ENCODE measurements at regions not wholly inside any gene's neighbourhood (a gene's known extent, or its start where the extent isn't known, plus 50 kb on each side); places are given as distances from the start of the nearest gene placed in this dataset.

DNA sequence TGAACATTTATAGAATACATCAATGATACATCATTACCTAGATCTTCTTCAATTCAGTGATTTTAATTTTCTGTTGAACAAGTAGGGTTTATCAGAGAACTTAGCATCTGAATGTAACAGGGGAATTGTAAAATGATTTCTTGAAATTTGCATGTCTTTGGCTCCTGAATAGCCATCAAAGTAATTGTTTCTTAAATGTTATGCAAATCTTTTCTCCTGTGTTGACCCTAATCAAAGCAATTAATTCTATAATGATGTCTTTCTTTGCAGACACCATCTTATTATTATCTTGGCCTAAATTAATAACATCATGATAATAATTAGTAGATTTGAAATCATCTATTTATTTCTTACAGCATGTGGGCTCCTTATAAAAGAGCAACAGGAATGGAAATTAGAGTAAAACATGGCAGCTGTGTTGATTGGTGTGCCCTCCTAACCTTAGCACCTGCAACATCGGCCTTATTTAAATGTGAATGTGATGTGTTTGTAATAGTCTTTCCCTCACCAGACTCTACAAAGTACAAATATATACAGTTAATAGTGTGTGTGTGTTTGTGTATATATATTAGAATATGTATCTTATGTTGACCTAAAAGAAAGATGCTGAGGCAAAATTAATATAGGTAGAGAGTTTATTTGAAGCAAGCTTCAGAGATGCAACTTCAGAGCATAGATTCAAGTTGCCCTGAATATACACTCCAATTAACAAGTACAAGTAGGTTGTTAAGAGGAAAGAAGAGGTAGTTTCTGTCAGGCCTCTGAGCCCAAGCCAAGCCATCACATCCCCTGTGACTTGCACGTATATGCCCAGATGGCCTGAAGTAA, 328.0 kb upstream of the TECRL start:
- Histone ChIP-seq H3K4ac (replicated peaks; ENCODE audit: insufficient read length, low read depth, low read length) (no peak overlapping the region), H3K9ac (replicated peaks in 1 of 4; ENCODE audit: extremely low read depth in 1 of 4, low read depth in 3 of 4, low read length in 3 of 4) (no peak overlapping the region), H3K79me2 (ENCODE audit: control insufficient read depth in 1 of 2, insufficient read depth in 2 of 2, low read length in 2 of 2) (no peaks in the 10 kb centered on the region; a peak in 1 of 4 replicates), H3K79me1 (ENCODE audit: low read depth, low read length) (no peaks in the 10 kb centered on the region), H3K4me1 (replicated peaks in 1 of 4; ENCODE audit: control insufficient read depth in 3 of 4, insufficient read depth in 4 of 4, low read length in 3 of 4) (peaks cover 0 to 20% (median 4%) of the 10 kb centered on the region in 4 experiments; a peak in 3 of 7 replicates), H4K8ac (ENCODE audit: extremely low read depth, insufficient read depth, low read length) (no peak overlapping the region), H4K91ac (replicated peaks; ENCODE audit: insufficient read length, low read length) (peak overlapping the region; percentile 56), H2BK12ac (ENCODE audit: low read depth, low read length) (no peak overlapping the region; the same call in 1 of the 2 replicates), H3K56ac (replicated peaks; ENCODE audit: insufficient read length, low read depth, low read length) (peak overlapping the region; percentile 60), H2BK20ac (ENCODE audit: low read length) (no peak overlapping the region; the same call in 1 of the 2 replicates), H3K27ac (ENCODE audit: low read depth, low read length) (peak overlapping the region; percentile 62; the same call in 1 of the 2 replicates), H3K4me2 (ENCODE audit: insufficient read depth in 1 of 2, low read depth in 2 of 2, low read length in 2 of 2) (peak overlapping the region in 1 of 2 experiments; percentile 17; a peak in 3 of 4 replicates), H3K9me3 (ENCODE audit: insufficient read depth in 2 of 2, low read depth in 1 of 2, low read length in 1 of 2) (0 out of 4 replicates have a peak, but pooled peaks cover 0 to 7% of the 10 kb centered on the region in 2 experiments), H3K27me3 (replicated peaks in 1 of 4; ENCODE audit: control insufficient read depth in 3 of 4, extremely low read depth in 1 of 4, insufficient read depth in 3 of 4, low read length in 3 of 4) (no peaks in the 10 kb centered on the region), H2BK15ac (ENCODE audit: low read length) (no peak overlapping the region), H3K18ac (ENCODE audit: extremely low read depth, low read length) (no peak overlapping the region), H4K20me1 (replicated peaks in 1 of 2; ENCODE audit: control insufficient read depth in 1 of 2, insufficient read depth in 2 of 2, low read length in 2 of 2) (no peaks in the 10 kb centered on the region), H4K5ac (ENCODE audit: insufficient read length, low read depth, low read length) (peak overlapping the region; percentile 99), H2AK5ac (ENCODE audit: low read depth, low read length) (no peak overlapping the region), H3K14ac (ENCODE audit: insufficient read length) (no peak overlapping the region), H2BK5ac (ENCODE audit: low read depth, low read length) (peak overlapping the region; percentile 89; the same call in 1 of the 2 replicates), H2BK120ac (replicated peaks; ENCODE audit: low read depth, low read length) (peak overlapping the region; percentile 11), H3K36me3 (ENCODE audit: control insufficient read depth in 2 of 4, insufficient read depth in 4 of 4, low read length in 3 of 4) (peaks cover 0 to 13% (median 0%) of the 10 kb centered on the region in 4 experiments; a peak in 2 of 8 replicates), H3K23ac (ENCODE audit: insufficient read length) (no peak overlapping the region), H2AFZ (ENCODE audit: low read length) (no peak overlapping the region), H3K4me3 (ENCODE audit: extremely low read depth in 1 of 4, insufficient read depth in 2 of 4, low read depth in 3 of 4, low read length in 4 of 4) (peak overlapping the region in 1 of 4 experiments; percentile 33; a peak in 1 of 8 replicates), H3K23me2 (ENCODE audit: low read depth, low read length) (no peaks in the 10 kb centered on the region)
- ChIA-PET POLR2A (ENCODE audit: partially characterized antibody) (interaction anchor here (1.9 kb wide), 1 partner anchor 9 kb away, joined by 7 read pairs; no protein-coding TSS in a partner anchor), CTCF (ENCODE audit: partially characterized antibody) (no interaction called here)
- DNase-seq (ENCODE audit: low read depth in 1 of 2, low spot score in 2 of 2) (no peak), FAIRE-seq (no peak)
- 2% methylated on average over 2 of the region's 2 CpGs; no CpG with 5 or more reads in 1 of the 2 experiments for WGBS, 2 experiments (ENCODE audit: extremely low coverage in 1 of 2, insufficient coverage in 1 of 2, insufficient read length in 1 of 2, insufficient replicate concordance in 2 of 2, low coverage in 1 of 2, low lambda C conversion rate in 2 of 2, missing lambda C conversion rate in 1 of 2)
- TF ChIP-seq SP1 (IDR thresholded peaks at IDR 0.05; ENCODE audit: low read depth, low read length), result peak; percentile 41; the same call in 1 of the 2 replicates
- peak; percentile 91 for TF ChIP-seq NANOG (IDR thresholded peaks at IDR 0.05; ENCODE audit: insufficient read depth, low read depth, low read length, poor library complexity, severe bottlenecking)
- peak in 1 of 2 experiments; percentile 22 for TF ChIP-seq BCL11A (IDR thresholded peaks at IDR 0.05; ENCODE audit: low read depth in 2 of 2, low read length in 2 of 2)
- peak; percentile 38; the same call in 1 of the 2 replicates for TF ChIP-seq POU5F1 (IDR thresholded peaks at IDR 0.05; ENCODE audit: low read depth, low read length)
